GM20000 (cell line): ENCODE measurements at regions not wholly inside any gene's neighbourhood (a gene's known extent, or its start where the extent isn't known, plus 50 kb on each side); places are given as distances from the start of the nearest gene placed in this dataset.

Experiments used
- DNase-seq: peaks from one replicate; pipeline ENCODE4 v3.0.0; 2012; ENCODE audit warnings: low spot score
- CTCF ChIP-seq: IDR thresholded peaks from 2 replicates; pipeline ENCODE4 v1.5.1; 2012; ENCODE audit warnings: mild to moderate bottlenecking, control low read depth; ENCODE audit errors: extremely low read depth, missing control alignments

GRCh38 chr11:96641261-96641660 is 251.4 kb downstream of the JRKL start:
- TF ChIP-seq CTCF: no peak
- no peak for DNase-seq

DNA sequence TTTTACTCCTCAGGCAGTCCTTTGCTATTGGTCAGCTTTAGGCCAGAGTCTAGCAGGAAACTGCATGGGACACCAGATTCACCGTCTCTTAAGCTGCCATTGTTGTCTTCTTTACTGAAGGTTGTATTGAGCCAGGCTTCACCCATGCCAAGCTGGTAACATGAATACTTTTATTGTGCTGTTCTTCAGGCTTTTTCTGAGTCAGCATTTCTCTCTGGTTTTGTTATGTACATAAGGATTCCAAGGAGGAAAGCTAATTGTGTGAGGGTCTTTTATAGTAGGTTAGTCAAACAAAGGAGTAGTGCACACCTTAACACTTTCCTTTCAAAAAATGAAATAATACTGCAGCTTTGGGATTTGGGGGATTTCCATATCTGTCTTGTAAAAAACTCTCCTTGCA is 252.8 kb downstream of the JRKL start:
- no peak for TF ChIP-seq CTCF
- no peak for DNase-seq

DNA sequence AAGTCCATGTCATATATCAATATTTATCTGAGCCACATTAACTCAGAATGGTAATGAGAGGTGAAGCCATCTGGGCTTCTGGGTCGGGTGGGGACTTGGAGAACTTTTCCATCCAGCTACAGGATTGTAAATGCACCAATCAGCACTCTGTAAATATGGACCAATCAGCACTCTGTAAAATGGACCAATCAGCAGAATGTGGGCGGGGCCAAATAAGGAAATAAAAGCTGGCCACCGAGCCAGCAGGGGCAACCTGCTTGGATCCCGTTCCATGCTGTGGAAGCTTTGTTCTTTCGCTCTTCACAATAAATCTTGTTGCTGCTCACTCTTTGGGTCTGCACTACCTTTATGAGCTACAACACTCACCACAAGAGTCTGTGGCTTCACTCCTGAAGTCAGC is 253.4 kb downstream of the JRKL start:
- TF ChIP-seq CTCF: no peak
- DNase-seq: no peak

DNA sequence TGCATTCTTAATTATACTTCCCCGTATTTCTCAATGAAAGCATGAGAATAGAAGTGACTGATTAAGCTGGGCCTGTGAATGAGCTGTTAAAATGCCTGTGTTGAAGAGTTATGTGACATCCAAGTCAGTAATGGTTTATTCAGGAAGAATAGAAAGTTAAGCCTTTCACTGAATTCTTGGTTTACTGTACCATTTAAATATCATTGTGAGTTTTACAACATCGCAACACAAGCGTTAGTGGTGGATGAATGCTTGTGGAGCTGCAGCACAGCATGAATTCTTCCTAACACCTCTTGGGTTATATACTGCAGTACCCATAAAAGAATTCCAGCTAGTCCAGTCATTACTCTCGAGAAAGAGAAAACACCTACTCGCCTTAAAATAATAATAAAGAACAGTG is 257.8 kb downstream of the JRKL start:
- no peak for DNase-seq
- no peak for TF ChIP-seq CTCF

DNA sequence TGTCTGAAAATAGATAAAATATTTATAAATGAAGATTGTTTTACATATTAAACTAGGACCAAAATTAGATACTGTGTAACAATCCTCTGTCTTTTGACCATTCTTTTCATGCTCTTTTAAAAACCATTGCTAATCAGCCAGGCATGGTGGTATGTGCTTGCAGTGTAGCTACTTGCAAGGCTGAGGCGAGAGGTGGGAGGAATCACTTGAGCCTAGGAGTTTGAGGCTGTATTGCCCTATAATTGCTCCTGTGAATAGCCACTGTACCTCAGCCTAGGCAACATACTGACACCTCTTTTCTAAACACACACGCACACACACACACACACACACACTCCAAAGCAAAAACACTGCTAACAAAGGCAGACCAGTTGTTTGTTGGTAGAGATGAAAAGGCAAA is 259.2 kb downstream of the JRKL start:
- DNase-seq: no peak
- TF ChIP-seq CTCF: no peak

- no peak for DNase-seq
- no peak for TF ChIP-seq CTCF
These were observed 262.7 kb downstream of the JRKL start for GRCh38 chr11:96652516-96652915.

- TF ChIP-seq CTCF: no peak
- no peak for DNase-seq
These were observed 265.7 kb downstream of the JRKL start for GRCh38 chr11:96655474-96655873.
